ENCODE measurements at regions not wholly inside any gene's neighbourhood (a gene's known extent, or its start where the extent isn't known, plus 50 kb on each side); places are given as distances from the start of the nearest gene placed in this dataset.

GRCh38 chr6:1542335-1542734 lies 67.4 kb upstream of the FOXC1 start:
- Histone ChIP-seq H3K4me3 (no peak overlapping the region), H3K4me1 (no peaks in the 10 kb centered on the region), H3K27me3 (no peaks in the 10 kb centered on the region), H3K36me3 (no peaks in the 10 kb centered on the region), H3K27ac (no peak overlapping the region), H3K9me3 (no peaks in the 10 kb centered on the region)
- DNase-seq (ENCODE audit: extremely low spot score in 2 of 2) = no peak
- intact Hi-C loops (cut with DNase I) = no loop called here
- TF ChIP-seq POLR2AphosphoS5 (IDR thresholded peaks at IDR 0.05; ENCODE audit: insufficient read depth in 1 of 2, low read depth in 1 of 2) (no peak), CTCF (IDR thresholded peaks at IDR 0.05) (no peak), POLR2A (IDR thresholded peaks at IDR 0.05) (no peak)

- Histone ChIP-seq H3K4me3 (no peak overlapping the region), H3K4me1 (no peaks in the 10 kb centered on the region), H3K9me3 (no peaks in the 10 kb centered on the region), H3K27me3 (no peaks in the 10 kb centered on the region), H3K27ac (no peak overlapping the region), H3K36me3 (no peaks in the 10 kb centered on the region)
- intact Hi-C loops (cut with DNase I) = no loop called here
- TF ChIP-seq POLR2A (IDR thresholded peaks at IDR 0.05) (no peak), POLR2AphosphoS5 (IDR thresholded peaks at IDR 0.05; ENCODE audit: insufficient read depth in 1 of 2, low read depth in 1 of 2) (no peak), CTCF (IDR thresholded peaks at IDR 0.05) (no peak)
- DNase-seq (ENCODE audit: extremely low spot score in 2 of 2) = no peak
These were observed 67.0 kb upstream of the FOXC1 start for GRCh38 chr6:1542764-1543163.

- DNase-seq (ENCODE audit: extremely low spot score in 2 of 2) = no peak
- H3K4me3 ChIP-seq = no peak overlapping the region
- intact Hi-C loops (cut with DNase I) = no loop called here
- no peaks in the 10 kb centered on the region for H3K27me3 ChIP-seq
- no peaks in the 10 kb centered on the region for H3K36me3 ChIP-seq
- no peak for TF ChIP-seq POLR2AphosphoS5 (IDR thresholded peaks at IDR 0.05; ENCODE audit: insufficient read depth in 1 of 2, low read depth in 1 of 2)
- no peak for TF ChIP-seq CTCF (IDR thresholded peaks at IDR 0.05)
- TF ChIP-seq POLR2A (IDR thresholded peaks at IDR 0.05) = no peak
- H3K4me1 ChIP-seq = no peaks in the 10 kb centered on the region
- H3K27ac ChIP-seq = no peak overlapping the region
- H3K9me3 ChIP-seq = no peaks in the 10 kb centered on the region
These were observed 65.7 kb upstream of the FOXC1 start for GRCh38 chr6:1544000-1544399.

GRCh38 chr6:1544603-1545002 lies 65.1 kb upstream of the FOXC1 start:
- intact Hi-C loops (cut with DNase I) = no loop called here
- no peak overlapping the region for H3K4me3 ChIP-seq
- no peak for DNase-seq (ENCODE audit: extremely low spot score in 2 of 2)
- H3K27me3 ChIP-seq = no peaks in the 10 kb centered on the region
- H3K4me1 ChIP-seq = no peaks in the 10 kb centered on the region
- no peaks in the 10 kb centered on the region for H3K36me3 ChIP-seq
- TF ChIP-seq POLR2AphosphoS5 (IDR thresholded peaks at IDR 0.05; ENCODE audit: insufficient read depth in 1 of 2, low read depth in 1 of 2) = no peak
- no peak for TF ChIP-seq CTCF (IDR thresholded peaks at IDR 0.05)
- TF ChIP-seq POLR2A (IDR thresholded peaks at IDR 0.05) = no peak
- no peak overlapping the region for H3K27ac ChIP-seq
- H3K9me3 ChIP-seq = no peaks in the 10 kb centered on the region

GRCh38 chr6:1545654-1546053 lies 64.1 kb upstream of the FOXC1 start:
- Histone ChIP-seq H3K27me3 (no peaks in the 10 kb centered on the region), H3K27ac (no peak overlapping the region), H3K9me3 (no peaks in the 10 kb centered on the region), H3K4me1 (no peaks in the 10 kb centered on the region), H3K4me3 (no peak overlapping the region), H3K36me3 (no peaks in the 10 kb centered on the region)
- TF ChIP-seq POLR2AphosphoS5 (IDR thresholded peaks at IDR 0.05; ENCODE audit: insufficient read depth in 1 of 2, low read depth in 1 of 2) (no peak), CTCF (IDR thresholded peaks at IDR 0.05) (no peak), POLR2A (IDR thresholded peaks at IDR 0.05) (no peak)
- intact Hi-C loops (cut with DNase I) = no loop called here
- DNase-seq (ENCODE audit: extremely low spot score in 2 of 2) = no peak
